H1 (cell line): ENCODE measurements at regions not wholly inside any gene's neighbourhood (a gene's known extent, or its start where the extent isn't known, plus 50 kb on each side); places are given as distances from the start of the nearest gene placed in this dataset.

ENCODE experiments used
- BACH1 ChIP-seq: IDR thresholded peaks from 2 replicates; pipeline ENCODE4 v1.6.1; 2012; ENCODE audit warnings: low read length, improper control_type of control experiment
- EGR1 ChIP-seq: IDR thresholded peaks from 2 replicates; pipeline ENCODE4 v1.6.1; 2011; ENCODE audit warnings: low read depth, low read length, borderline replicate concordance
- JUN ChIP-seq: IDR thresholded peaks from 2 replicates; pipeline ENCODE4 v1.6.1; 2011; ENCODE audit warnings: low read depth, mild to moderate bottlenecking, improper control_type of control experiment, low read length
- JUND ChIP-seq: IDR thresholded peaks from 2 replicates; pipeline ENCODE4 v1.6.1; 2011; ENCODE audit warnings: mild to moderate bottlenecking, improper control_type of control experiment, low read length
- POLR2AphosphoS5 ChIP-seq: IDR thresholded peaks from 2 replicates; pipeline ENCODE4 v1.6.1; 2011; ENCODE audit warnings: low read depth, low read length
- RXRA ChIP-seq: IDR thresholded peaks from 2 replicates; pipeline ENCODE4 v1.6.1; 2011; ENCODE audit warnings: low read depth, mild to moderate bottlenecking, low read length, moderate library complexity; ENCODE audit not compliant: insufficient read depth
- ZNF274 ChIP-seq: IDR thresholded peaks from 2 replicates; pipeline ENCODE4 v1.7.0; 2012; ENCODE audit warnings: low read length, borderline replicate concordance; ENCODE audit errors: extremely low read depth
- TF ChIP-seq, protein P1 (sequence below): fragments of 300-600 bp; sonication (generic); IDR thresholded peaks from 2 replicates; pipeline ENCODE4 v1.7.1; 2012; ENCODE audit warnings: low read length, moderate library complexity, mild to moderate bottlenecking, inconsistent platforms; ENCODE audit not compliant: insufficient replicate concordance
- TF ChIP-seq, protein P2 (sequence below): IDR thresholded peaks from 2 replicates; pipeline ENCODE4 v1.6.1; 2011; ENCODE audit warnings: low read depth, mild to moderate bottlenecking, low read length; ENCODE audit not compliant: insufficient read depth
- TF ChIP-seq, protein P3 (sequence below): IDR thresholded peaks from 2 replicates; pipeline ENCODE4 v1.6.1; 2012; ENCODE audit warnings: low read length, inconsistent platforms

- TF ChIP-seq, protein P1, sequence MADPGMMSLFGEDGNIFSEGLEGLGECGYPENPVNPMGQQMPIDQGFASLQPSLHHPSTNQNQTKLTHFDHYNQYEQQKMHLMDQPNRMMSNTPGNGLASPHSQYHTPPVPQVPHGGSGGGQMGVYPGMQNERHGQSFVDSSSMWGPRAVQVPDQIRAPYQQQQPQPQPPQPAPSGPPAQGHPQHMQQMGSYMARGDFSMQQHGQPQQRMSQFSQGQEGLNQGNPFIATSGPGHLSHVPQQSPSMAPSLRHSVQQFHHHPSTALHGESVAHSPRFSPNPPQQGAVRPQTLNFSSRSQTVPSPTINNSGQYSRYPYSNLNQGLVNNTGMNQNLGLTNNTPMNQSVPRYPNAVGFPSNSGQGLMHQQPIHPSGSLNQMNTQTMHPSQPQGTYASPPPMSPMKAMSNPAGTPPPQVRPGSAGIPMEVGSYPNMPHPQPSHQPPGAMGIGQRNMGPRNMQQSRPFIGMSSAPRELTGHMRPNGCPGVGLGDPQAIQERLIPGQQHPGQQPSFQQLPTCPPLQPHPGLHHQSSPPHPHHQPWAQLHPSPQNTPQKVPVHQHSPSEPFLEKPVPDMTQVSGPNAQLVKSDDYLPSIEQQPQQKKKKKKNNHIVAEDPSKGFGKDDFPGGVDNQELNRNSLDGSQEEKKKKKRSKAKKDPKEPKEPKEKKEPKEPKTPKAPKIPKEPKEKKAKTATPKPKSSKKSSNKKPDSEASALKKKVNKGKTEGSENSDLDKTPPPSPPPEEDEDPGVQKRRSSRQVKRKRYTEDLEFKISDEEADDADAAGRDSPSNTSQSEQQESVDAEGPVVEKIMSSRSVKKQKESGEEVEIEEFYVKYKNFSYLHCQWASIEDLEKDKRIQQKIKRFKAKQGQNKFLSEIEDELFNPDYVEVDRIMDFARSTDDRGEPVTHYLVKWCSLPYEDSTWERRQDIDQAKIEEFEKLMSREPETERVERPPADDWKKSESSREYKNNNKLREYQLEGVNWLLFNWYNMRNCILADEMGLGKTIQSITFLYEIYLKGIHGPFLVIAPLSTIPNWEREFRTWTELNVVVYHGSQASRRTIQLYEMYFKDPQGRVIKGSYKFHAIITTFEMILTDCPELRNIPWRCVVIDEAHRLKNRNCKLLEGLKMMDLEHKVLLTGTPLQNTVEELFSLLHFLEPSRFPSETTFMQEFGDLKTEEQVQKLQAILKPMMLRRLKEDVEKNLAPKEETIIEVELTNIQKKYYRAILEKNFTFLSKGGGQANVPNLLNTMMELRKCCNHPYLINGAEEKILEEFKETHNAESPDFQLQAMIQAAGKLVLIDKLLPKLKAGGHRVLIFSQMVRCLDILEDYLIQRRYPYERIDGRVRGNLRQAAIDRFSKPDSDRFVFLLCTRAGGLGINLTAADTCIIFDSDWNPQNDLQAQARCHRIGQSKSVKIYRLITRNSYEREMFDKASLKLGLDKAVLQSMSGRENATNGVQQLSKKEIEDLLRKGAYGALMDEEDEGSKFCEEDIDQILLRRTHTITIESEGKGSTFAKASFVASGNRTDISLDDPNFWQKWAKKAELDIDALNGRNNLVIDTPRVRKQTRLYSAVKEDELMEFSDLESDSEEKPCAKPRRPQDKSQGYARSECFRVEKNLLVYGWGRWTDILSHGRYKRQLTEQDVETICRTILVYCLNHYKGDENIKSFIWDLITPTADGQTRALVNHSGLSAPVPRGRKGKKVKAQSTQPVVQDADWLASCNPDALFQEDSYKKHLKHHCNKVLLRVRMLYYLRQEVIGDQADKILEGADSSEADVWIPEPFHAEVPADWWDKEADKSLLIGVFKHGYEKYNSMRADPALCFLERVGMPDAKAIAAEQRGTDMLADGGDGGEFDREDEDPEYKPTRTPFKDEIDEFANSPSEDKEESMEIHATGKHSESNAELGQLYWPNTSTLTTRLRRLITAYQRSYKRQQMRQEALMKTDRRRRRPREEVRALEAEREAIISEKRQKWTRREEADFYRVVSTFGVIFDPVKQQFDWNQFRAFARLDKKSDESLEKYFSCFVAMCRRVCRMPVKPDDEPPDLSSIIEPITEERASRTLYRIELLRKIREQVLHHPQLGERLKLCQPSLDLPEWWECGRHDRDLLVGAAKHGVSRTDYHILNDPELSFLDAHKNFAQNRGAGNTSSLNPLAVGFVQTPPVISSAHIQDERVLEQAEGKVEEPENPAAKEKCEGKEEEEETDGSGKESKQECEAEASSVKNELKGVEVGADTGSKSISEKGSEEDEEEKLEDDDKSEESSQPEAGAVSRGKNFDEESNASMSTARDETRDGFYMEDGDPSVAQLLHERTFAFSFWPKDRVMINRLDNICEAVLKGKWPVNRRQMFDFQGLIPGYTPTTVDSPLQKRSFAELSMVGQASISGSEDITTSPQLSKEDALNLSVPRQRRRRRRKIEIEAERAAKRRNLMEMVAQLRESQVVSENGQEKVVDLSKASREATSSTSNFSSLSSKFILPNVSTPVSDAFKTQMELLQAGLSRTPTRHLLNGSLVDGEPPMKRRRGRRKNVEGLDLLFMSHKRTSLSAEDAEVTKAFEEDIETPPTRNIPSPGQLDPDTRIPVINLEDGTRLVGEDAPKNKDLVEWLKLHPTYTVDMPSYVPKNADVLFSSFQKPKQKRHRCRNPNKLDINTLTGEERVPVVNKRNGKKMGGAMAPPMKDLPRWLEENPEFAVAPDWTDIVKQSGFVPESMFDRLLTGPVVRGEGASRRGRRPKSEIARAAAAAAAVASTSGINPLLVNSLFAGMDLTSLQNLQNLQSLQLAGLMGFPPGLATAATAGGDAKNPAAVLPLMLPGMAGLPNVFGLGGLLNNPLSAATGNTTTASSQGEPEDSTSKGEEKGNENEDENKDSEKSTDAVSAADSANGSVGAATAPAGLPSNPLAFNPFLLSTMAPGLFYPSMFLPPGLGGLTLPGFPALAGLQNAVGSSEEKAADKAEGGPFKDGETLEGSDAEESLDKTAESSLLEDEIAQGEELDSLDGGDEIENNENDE, result no peak
- TF ChIP-seq POLR2AphosphoS5, result no peak
- TF ChIP-seq JUND, result no peak
- TF ChIP-seq ZNF274, result no peak
- no peak for TF ChIP-seq EGR1
- TF ChIP-seq, protein P2, sequence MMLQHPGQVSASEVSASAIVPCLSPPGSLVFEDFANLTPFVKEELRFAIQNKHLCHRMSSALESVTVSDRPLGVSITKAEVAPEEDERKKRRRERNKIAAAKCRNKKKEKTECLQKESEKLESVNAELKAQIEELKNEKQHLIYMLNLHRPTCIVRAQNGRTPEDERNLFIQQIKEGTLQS, result no peak
- TF ChIP-seq, protein P3, sequence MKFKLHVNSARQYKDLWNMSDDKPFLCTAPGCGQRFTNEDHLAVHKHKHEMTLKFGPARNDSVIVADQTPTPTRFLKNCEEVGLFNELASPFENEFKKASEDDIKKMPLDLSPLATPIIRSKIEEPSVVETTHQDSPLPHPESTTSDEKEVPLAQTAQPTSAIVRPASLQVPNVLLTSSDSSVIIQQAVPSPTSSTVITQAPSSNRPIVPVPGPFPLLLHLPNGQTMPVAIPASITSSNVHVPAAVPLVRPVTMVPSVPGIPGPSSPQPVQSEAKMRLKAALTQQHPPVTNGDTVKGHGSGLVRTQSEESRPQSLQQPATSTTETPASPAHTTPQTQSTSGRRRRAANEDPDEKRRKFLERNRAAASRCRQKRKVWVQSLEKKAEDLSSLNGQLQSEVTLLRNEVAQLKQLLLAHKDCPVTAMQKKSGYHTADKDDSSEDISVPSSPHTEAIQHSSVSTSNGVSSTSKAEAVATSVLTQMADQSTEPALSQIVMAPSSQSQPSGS, result no peak
- TF ChIP-seq RXRA, result no peak
- TF ChIP-seq BACH1, result no peak
- TF ChIP-seq JUN, result no peak
Measured at GRCh38 chr11:127902382-127902781, 685.0 kb downstream of the ETS1 start (continued).
